Stimulated activated CD4-positive, alpha-beta T cell treated with anti-CD3 and anti-CD28 coated beads, Interleukin-2, amount 100 ng/mL, for 24 hours (primary cell): ENCODE measurements at regions not wholly inside any gene's neighbourhood (a gene's known extent, or its start where the extent isn't known, plus 50 kb on each side); places are given as distances from the start of the nearest gene placed in this dataset.
"Not testable (repeated sequence)": the region's sequence is repeated elsewhere in the genome, so short reads cannot be mapped to it uniquely, and the experiment has no call there.

Experiments used
- DNase-seq, 2 donors: peaks; one replicate each; pipeline ENCODE4 v3.0.0-alpha.2; 2020

DNA sequence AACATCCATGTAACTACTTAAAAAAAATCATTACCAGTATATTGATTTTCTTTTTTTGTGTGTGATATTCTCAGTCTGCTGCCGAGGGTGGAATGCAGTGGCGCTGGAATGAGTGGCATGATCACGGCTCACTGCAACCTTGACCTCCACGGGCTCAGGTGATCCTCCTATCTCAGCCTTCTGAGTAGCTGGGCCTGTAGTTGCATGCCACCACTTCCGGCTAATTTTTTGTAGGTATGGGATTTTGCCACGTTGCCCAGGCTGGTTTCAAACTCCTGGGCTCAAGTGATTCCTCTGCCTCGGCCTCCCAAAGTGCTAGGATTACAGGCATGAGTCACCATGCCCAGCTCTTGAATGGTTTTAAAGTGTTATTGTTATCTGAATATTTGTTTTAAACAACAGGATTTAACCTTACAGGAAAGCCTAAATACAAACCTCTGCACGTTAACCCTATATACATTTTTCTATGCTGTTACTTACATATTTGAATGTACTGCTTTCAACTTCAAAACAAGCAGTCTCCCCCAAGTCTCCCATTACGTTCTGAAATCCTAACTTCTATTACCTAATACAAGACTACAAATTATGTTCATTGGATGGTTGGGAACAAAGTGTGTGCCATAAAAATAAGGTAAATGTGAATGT lies 61.7 kb downstream of the KPNA2 start:
- no peak for DNase-seq

DNA sequence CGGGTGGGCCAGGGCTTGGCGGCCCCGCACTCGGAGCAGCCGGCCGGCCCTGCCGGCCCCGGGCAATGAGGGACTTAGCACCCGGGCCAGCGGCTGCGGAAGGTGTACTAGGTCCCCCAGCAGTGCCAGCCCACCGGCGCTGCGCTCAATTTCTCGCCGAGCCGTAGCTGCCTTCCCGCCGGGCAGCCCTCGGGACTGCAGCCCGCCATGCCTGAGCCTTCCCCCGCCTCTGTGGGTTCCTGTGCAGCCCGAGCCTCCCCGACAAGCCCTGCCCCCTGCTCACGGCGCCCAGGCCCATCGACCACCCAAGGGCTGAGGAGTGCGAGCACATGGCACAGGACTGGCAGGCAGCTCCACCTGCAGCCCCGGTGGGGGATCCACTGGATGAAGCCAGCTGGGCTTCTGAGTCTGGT lies 63.8 kb downstream of the KPNA2 start:
- not testable (repeated sequence) for DNase-seq

DNA sequence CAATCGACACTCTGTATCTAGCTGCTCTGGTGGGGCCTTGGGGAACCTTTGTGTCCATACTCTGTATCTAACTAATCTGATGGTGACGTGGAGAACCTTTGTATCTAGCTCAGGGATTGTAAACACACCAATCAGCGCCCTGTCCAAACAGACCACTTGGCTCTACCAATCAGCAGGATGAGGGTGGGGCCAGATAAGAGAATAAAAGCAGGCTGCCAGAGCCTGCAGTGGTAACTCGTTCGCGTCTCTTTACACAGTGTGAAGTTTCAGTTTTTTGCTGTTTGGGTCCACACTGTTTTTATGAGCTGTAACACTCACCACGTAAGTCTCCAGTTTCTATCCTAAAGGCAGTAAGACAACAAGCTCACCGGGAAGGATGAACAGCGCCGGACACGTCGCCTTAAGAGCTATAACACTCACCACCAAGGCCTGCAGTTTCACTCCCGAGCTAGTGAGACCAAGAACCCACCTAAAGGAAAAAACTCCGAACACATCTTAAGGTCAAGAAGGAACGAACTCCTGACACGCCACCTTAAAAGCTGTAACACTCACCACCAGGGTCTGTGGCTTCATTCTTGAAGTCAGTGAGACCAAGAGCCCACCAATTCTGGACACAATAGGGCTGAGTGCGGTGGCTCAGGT lies 64.6 kb downstream of the KPNA2 start:
- DNase-seq, result no peak

DNA sequence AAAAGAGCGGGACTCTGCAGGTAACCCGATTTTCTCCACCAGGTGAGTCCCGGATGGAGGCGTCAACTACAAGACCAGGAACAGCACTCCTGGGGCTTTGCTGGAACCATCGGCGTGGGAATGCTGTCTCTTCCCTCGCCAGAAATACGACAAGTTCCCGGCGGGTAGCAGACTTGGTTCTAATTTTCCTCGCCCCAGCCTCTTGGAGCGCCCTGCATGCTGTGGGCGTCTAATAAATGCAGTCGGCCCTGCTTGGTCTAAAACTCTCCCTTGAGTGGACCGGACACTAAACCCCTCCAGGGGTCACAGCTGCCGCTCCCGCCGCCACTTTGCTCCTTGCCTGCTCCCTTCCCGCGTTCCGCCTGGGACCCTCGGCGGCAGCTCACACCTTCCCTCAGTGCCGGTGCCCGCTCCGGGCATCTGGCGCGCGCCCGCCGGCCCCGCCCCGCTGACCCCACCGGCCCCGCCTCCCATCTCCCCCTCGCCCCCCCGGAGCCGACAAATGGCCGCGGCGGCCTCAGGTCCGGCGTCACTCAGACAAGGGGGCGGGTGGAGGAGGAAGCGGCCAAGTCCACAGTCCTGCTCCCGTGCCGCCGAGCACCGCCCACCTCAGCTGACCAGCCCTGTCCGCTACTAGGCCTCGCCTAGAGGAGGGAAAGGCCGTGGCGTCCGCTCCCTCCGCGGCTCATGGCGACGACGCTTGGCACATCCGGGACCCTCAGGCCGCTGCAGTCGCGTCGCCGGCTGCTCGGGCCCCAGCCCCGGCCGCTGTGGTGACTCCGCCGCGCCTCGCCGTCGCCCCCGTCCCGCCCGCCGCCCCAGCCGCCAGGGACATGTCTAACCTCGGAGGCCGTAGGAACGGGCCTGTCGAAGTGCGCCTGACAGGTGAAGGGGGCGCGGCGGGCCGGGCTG lies 65.8 kb downstream of the KPNA2 start:
- DNase-seq, result peak; percentile 76 to 78

DNA sequence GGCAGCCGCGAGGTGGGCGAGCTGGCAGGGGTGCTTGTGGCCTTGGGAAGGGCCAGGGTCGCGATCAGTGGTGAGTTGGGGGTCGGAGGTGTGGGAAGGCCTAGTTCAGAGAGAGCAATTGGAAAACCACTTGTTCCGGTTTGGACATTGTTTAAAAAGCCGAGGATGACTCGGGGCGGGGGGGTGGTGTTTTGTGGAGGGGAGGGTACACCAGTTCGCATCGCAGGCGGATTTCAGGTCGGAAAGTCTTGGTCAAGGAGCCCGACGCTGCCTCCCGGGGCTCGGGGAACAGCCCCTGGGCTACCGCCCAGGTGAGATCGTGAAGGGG lies 66.4 kb downstream of the KPNA2 start:
- no peak for DNase-seq

DNA sequence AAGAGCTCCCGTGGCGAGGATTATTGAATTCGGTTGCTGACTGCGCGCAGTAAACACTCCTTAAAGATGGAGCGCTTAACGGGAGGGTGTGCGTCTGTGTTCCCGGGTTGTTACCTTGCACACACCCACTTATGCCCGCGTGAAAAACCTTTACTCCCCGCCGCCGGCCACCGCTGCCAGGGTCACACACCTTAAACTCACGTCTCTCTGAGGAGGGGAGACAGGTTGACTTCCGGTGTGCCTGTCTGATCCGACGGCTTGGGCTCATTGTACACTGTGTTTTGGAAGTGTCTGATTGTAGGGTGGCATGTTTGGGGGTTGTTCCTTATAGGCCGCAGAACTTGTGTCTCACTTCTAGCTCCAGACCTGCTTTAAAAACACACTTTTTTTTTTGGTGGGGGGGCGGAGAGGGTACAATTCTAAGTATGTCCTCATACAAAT lies 66.8 kb downstream of the KPNA2 start:
- peak; percentile 26 to 37 for DNase-seq

DNA sequence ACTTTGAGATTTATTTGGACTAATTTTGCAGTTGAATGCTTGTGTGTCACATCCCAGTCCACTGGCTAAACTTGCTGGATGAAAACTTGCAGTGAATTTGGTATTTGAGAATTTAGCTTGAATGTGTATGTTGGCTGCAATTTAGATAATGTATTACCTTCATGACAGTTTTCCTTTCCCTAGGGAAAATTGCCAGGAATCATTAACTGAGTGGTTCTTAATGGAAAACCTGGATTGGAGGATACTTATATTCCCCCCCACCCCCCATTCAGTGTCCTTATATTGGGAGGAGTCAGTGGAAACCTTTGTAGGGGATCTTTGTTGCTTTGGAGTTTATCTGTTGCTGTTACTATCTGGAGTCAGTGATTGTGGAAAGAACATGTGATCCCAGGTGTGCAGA lies 67.6 kb downstream of the KPNA2 start:
- no peak for DNase-seq

DNA sequence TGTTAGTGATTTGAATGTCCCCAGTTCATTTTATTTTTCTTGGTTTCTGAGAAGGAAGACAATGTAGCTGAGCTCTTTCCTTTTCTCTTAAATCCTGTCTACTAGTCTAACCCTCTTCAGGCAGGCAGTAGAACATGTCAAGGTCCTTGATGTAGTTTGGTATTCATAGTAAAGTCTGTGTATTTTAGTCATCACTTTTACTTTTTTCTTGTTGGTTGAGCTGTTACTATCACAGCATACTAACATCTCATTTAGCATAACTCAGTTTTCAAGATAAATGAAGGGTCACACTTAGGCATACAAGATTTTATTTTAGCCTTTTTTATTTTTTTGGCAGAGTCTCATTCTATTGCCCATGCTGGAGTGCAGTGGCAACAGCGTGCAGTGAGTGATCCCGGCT lies 70.5 kb downstream of the KPNA2 start:
- DNase-seq, result no peak

DNA sequence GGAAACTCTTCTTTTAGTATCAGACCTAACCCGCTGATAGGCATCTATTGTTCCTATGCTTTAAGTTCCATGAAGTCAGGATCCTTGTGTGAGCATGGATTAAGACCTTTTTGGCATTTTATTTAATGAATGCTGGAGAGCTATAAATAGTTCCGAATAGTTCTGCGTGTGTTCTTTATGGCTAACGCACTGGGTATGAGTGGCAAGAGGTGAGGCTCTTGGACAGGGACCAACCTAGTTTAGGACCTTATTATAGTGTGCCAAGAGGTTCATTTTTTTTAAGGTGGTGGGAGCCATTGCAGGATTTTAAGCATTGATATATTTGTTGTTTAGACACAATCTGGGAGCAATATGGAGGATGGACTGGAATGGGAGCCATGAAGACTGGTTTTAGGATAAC lies 71.8 kb downstream of the KPNA2 start:
- DNase-seq, result no peak

DNA sequence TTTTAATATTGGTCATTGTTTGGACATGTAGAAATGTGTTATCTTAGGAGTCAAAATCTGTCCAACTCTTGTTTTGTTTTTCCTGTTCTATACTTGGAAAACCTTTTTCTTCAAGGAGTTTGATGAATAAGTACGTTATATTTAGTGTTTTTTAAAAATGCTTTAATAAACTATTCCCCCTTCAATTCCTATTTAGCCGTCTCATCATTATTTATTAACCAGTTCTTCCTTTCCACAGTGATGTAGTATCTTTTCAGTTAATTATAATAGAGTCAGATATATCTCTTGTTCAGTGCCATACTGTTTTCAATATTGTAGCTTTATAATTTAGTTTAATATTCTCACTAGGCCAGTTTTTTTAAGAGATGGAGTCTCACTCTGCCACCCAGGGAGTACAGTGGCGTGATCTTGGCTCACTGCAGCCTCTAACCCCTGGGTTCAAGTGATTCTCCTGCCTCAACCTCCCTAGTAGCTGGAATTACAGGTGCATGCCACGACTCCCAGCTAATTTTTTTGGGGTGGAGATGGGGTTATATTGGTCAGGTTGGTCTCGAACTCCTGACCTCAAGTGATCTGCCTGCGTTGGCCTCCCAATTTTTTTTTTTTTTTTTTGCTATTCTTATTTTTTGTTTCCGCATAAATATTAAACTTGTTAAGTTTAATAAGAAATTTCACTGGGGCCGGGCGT lies 72.9 kb downstream of the KPNA2 start:
- no peak for DNase-seq

DNA sequence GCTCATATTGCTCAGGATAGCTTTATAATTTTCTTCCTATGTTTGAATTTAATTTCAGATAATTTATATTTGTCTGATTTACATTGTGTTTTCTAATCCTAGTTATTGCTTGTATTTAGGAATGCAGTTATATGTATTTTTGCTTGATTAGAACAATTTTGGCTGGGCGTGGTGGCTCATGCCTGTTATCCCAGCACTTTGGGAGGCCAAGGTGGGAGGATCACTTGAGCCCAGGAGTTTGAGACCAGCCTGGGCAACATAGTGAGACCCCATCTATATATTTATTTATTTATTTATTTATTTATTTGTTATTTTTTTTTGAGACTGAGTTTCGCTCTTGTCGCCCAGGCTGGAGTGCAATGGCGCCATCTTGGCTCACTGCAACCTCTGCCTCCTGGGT lies 73.9 kb downstream of the KPNA2 start:
- DNase-seq, result not testable (repeated sequence)

DNA sequence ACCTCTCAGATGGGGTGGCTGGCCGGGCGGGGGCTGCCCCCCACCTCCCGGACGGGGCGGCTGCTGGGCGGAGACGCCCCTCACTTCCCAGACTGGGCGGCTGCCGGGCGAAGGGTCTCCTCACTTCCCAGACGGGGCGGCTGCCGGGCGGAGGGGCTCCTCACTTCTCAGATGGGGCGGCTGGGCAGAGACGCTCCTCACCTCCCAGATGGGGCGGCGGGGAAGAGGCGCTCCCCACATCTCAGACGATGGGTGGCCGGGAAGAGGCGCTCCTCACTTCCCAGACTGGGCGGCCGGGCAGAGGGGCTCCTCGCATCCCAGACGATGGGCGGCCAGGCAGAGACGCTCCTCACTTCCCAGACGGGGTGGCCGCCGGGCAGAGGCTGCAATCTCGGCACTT lies 80.7 kb downstream of the KPNA2 start:
- not testable (repeated sequence) for DNase-seq

DNA sequence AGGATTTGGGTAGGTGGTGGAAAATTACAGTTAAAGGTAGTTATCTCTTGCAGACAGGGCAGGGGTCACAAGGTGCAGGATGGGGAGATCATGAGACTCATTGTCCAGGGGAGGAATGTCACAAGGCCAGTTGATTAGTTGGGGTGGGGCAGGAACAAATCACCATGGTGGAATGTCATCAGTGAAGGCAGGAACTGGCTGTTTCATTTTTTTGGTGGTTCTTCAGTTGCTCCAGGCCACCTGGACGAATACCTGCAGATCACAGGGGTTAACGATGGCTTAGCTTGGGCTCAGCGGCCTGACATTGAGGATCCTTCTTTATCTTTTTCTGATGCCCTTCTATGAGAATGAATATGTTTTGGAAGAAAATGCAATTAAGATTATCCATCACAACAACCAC lies 87.1 kb downstream of the KPNA2 start:
- no peak for DNase-seq

DNA sequence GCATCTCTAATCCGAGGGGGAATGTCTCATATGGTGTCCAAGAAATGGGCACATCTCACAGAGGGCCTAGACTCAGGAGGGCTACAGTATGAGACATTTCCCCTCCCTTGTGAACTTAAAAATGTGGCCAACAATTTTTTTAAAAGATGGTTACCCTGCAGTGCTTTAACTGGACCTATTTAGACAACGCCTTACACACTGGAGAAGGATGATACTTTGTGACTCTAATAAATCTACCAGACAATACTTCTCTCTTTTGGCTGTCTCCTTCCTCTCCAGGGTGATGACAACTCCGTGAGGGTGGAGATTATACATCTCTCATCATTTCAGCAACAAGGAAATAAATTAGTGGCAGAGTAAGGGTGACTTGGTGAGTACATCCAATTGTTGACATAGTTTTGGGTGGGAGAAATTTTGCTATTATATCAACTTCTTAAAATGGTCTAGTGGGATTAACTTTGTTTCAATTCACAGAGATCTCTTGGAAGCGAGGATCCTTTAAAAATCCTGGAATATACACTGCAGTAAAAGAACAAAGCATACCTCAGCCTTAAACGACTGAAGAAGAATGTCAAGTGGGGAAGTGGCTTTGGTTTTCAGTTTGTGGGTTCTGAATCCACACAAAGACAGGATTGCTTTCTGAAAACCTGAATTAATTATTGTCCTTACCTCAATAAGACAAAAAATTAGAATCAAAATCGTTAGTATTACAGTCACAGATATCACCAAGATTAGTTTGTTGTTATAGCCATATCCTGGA lies 89.8 kb downstream of the KPNA2 start:
- DNase-seq, result no peak

DNA sequence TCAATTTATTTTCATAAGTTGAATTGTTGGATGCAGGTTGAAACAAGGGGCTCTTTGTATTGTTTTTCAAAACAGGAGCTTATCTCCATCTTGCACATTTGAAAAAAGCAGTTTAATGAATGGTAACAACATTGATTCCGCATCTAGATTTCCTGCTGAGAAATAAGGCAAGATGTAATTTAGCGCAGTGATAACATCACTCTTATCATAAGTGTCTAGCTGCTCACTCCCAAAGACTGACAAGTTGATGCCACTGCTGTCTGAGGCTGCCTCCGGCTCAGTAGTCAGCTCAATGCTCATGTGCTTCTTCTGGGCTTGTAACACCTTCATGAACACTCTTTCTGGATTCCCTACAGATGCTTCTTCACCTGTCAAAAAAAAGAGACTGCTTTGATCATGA lies 92.4 kb downstream of the KPNA2 start:
- DNase-seq, result no peak

DNA sequence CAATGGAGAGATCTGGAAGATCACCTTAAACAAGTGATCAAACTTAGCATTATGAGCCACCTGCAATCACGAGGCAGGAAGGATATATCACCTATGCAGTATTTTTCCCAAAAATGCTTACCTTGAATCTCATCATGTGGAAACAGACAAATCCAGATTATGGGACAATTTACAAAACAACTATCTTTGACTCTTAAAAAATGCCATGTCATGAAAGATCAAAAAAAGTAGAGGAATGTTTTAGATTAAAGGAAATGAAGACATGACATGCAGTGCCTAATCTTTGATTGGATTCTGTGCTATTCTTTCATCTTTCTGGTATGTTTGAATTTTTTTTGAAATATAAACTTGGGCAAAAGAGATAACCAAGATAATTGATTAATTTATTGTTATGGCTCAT lies 95.9 kb downstream of the KPNA2 start:
- no peak for DNase-seq

DNA sequence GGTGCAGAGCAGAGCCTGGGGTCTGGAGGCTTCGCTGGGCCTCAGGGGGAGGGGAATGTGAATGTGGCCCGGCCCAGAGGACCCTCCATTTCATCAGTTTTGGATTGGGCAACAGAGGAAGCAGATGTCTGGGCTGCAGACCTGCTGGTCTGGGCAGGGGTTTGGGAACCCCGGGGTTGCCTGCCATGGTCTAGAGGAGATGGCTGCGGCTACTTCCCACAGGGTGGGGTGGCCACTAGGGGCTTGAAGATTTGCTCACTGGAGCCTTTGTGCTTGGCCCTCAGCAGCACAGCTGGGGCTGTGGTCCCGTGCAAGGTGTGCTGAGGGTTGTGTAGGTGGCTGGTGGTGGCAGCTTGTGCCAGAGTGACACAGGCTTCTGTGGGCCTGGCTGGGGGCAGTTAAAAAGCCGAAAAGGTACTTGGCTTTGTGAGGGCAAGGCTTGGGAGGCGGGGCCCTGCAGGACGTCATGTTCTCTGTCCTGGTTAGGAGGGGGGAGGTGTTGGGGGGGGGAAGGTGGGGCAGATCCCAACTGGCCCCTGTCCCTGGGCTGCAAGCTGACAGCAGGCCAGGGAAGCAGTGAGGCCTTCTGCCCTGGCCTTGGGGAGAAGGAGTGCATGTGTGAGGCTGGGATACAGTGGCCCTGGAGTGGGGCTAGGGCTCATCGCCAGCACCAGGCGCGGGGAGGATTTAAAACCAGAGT lies 98.0 kb downstream of the KPNA2 start:
- DNase-seq, result no peak

DNA sequence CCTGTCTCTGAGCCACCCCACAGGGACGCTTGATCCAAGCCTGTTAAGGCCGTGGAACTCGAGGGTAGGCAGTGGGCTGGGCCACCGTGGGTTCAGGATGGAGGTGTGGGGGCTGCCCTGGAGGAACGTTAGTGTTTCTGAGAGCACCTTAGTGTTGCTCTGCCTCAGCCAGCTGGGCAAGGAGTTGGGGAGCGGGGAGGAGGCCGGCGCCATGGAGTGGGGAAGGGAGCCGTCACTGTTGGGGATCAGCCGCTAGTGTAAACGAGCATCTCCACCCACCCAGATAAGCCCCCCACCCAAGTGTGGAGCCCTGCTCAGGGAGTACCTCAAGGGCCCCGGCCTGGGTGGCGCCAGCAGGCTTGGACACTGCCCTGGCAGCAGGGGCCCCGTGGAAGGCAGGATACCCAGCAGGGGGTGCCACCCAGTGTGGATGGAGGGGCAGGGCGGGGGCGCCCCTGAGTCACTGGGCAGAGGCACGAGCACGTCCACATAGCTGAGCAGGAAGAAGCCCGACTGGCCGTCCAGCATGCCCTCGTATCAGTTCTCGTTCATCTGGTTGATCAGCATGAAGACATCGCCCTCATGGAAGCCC lies 98.6 kb downstream of the KPNA2 start:
- DNase-seq, result no peak

DNA sequence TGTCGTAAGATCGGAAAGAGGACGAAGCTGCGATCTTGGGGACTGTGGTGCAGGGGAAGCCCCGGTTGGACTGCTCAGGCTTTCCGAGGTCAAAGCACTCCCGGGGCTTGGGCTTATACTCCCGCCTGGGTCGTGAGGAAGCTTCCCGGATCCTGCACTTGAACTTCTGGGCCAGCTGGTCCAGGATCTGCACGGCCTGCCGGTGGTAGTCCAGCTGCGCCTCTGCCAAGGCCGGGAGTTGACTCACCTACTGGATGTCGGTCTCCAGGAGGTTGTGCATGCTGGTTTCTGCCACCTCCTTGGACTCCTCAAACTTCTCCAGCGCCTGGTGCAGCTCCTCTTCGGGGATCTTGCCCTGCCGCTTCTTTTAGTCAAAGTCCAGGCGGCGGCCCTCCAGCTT lies 99.2 kb downstream of the KPNA2 start:
- DNase-seq, result no peak

DNA sequence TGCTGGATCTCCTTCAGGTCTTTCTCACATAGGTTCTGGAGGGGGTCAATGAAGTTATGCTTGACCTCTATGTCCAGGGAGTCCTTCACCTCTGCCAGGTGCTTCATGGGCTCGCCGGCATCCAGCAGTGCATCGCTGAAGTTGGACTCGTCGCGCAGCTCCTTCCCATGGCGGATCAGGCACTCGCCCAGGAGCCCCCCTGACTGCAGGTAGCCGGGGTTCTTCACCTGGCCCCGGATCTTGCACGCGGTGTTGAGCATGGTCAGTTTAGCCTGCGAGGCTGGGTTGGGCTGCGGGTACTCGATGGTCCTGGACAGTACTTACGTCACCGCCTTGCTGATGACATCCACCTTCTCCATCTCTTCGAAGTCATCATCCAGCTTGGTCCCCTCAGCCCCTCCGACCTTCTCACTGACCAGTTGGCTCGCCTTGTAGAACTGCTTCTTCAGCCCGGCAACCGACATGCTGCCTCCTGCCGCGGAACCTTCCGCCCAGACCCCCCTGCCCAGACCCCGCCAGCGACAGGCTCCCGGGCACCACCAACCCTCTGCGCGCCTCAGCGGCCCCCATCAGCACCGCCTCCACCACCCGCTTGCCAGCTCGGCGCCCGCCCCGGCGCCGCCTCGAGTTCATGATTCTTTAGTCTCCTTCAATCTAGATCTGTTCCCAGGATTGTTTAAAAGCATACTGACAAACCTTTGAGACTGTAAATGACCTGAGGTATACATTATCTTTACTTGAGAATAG lies 99.8 kb downstream of the KPNA2 start:
- DNase-seq, result no peak

DNA sequence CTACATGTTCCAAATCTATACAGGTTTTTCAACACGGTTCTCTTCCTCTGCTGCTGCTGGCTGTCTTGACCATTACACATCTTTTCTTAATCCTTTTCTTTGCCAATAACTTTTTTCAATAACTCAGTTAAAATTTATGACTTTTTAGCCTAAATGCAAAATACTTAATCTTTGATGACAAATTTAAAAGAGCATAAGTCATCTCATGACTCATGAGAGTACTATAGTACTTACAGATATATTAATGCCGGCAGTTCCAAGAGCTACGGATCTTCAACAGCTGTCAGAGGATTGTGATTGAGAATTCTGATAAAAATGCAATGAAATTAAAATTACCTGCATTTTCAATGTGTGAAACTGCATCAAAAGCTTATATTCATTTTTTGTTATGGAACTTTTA lies 105.5 kb downstream of the KPNA2 start:
- no peak for DNase-seq
